Type B pancreatic cell (in vitro differentiated cells): ENCODE measurements at regions not wholly inside any gene's neighbourhood (a gene's known extent, or its start where the extent isn't known, plus 50 kb on each side); places are given as distances from the start of the nearest gene placed in this dataset.

ENCODE experiments used
- DNase-seq: peaks from one replicate; pipeline ENCODE4 v3.0.0; 2021; ENCODE audit warnings: mixed read lengths; ENCODE audit not compliant: unreplicated experiment; ENCODE audit errors: extremely low spot score
- H3K27ac Mint-ChIP-seq: 2 replicates; pipeline ENCODE4 v1.8.0; 2021; ENCODE audit warnings: mild to moderate bottlenecking, mixed read lengths
- H3K27me3 Mint-ChIP-seq: 2 replicates; pipeline ENCODE4 v1.8.0; 2021; ENCODE audit warnings: mixed read lengths
- H3K36me3 Mint-ChIP-seq: 2 replicates; pipeline ENCODE4 v1.8.0; 2021; ENCODE audit warnings: mixed read lengths
- H3K4me1 Mint-ChIP-seq: one replicate; pipeline ENCODE4 v1.8.0; 2021; ENCODE audit warnings: mixed read lengths; ENCODE audit not compliant: unreplicated experiment
- H3K4me3 Mint-ChIP-seq: 2 replicates; pipeline ENCODE4 v1.8.0; 2021; ENCODE audit warnings: mild to moderate bottlenecking, mixed read lengths
- H3K9me3 Mint-ChIP-seq: 2 replicates; pipeline ENCODE4 v1.8.0; 2021; ENCODE audit warnings: mixed read lengths
- CTCF ChIP-seq: fragments of 200-600 bp; sonication (generic); conservative IDR thresholded peaks from 2 replicates; pipeline ENCODE4 v1.5.0; 2021; ENCODE audit warnings: antibody characterized with exemption, mild to moderate bottlenecking

GRCh38 chr18:46302528-46303485 lies 198.6 kb downstream of the HAUS1 start:
- peaks cover 7% of the 10 kb centered on the region for H3K4me1 Mint-ChIP-seq
- peaks cover 19% of the 10 kb centered on the region for H3K9me3 Mint-ChIP-seq
- H3K27me3 Mint-ChIP-seq = peaks cover 11% of the 10 kb centered on the region
- TF ChIP-seq CTCF = no peak
- no peak overlapping the region for H3K4me3 Mint-ChIP-seq
- H3K36me3 Mint-ChIP-seq = no peaks in the 10 kb centered on the region
- no peak for DNase-seq
- no peak overlapping the region for H3K27ac Mint-ChIP-seq

GRCh38 chr18:46310258-46310657 lies 206.1 kb downstream of the HAUS1 start:
- Mint-ChIP-seq H3K27me3 (peaks cover 5% of the 10 kb centered on the region), H3K9me3 (peaks cover 14% of the 10 kb centered on the region), H3K4me3 (no peak overlapping the region), H3K4me1 (no peaks in the 10 kb centered on the region), H3K27ac (no peak overlapping the region), H3K36me3 (no peaks in the 10 kb centered on the region)
- no peak for TF ChIP-seq CTCF
- no peak for DNase-seq

GRCh38 chr18:46310675-46311345 lies 206.6 kb downstream of the HAUS1 start:
- no peak overlapping the region for H3K27ac Mint-ChIP-seq
- H3K9me3 Mint-ChIP-seq = peaks cover 14% of the 10 kb centered on the region

GRCh38 chr18:46311491-46311890 lies 207.3 kb downstream of the HAUS1 start:
- Mint-ChIP-seq H3K36me3 (no peaks in the 10 kb centered on the region), H3K27me3 (peaks cover 5% of the 10 kb centered on the region), H3K4me1 (no peaks in the 10 kb centered on the region), H3K27ac (no peak overlapping the region), H3K4me3 (no peak overlapping the region), H3K9me3 (peaks cover 10% of the 10 kb centered on the region)
- DNase-seq = no peak
- TF ChIP-seq CTCF = no peak

More at GRCh38 chr18:46310675-46311345, 206.6 kb downstream of the HAUS1 start:
- DNase-seq = no peak
- no peaks in the 10 kb centered on the region for H3K36me3 Mint-ChIP-seq
- H3K27me3 Mint-ChIP-seq = peaks cover 5% of the 10 kb centered on the region
- H3K4me3 Mint-ChIP-seq = no peak overlapping the region
- TF ChIP-seq CTCF = no peak
- H3K4me1 Mint-ChIP-seq = no peaks in the 10 kb centered on the region

GRCh38 chr18:46312221-46312620 lies 208.0 kb downstream of the HAUS1 start:
- TF ChIP-seq CTCF = no peak
- Mint-ChIP-seq H3K27ac (no peak overlapping the region), H3K36me3 (no peaks in the 10 kb centered on the region), H3K4me3 (no peak overlapping the region), H3K27me3 (peaks cover 5% of the 10 kb centered on the region), H3K9me3 (peaks cover 5% of the 10 kb centered on the region), H3K4me1 (no peaks in the 10 kb centered on the region)
- DNase-seq = no peak
